Activated T-helper 2 cell treated with anti-CD3 and anti-CD28 coated beads, Interferon-gamma antibody, Interleukin-2, Interleukin-4, amounts not matched to agents 10 μg/mL and 5 μg/mL and 100 μg/mL, durations not matched to agents 14 hours and 24 hours and 36 hours (primary cell): ENCODE measurements at regions not wholly inside any gene's neighbourhood (a gene's known extent, or its start where the extent isn't known, plus 50 kb on each side); places are given as distances from the start of the nearest gene placed in this dataset.
"Not testable (repeated sequence)": the region's sequence is repeated elsewhere in the genome, so short reads cannot be mapped to it uniquely, and the experiment has no call there.

Experiments
- DNase-seq: peaks from one replicate; pipeline ENCODE4 v3.0.0; 2021; ENCODE audit warnings: low spot score
- H3K27ac Mint-ChIP-seq: one replicate; pipeline ENCODE4 v1.8.0; 2021; ENCODE audit warnings: mixed read lengths
- H3K27me3 Mint-ChIP-seq: one replicate; pipeline ENCODE4 v1.8.0; 2021; ENCODE audit warnings: low read depth, mixed read lengths
- H3K36me3 Mint-ChIP-seq: one replicate; pipeline ENCODE4 v1.8.0; 2021; ENCODE audit warnings: low read depth, mixed read lengths
- H3K4me1 Mint-ChIP-seq: one replicate; pipeline ENCODE4 v1.8.0; 2021; ENCODE audit warnings: low read depth, mixed read lengths
- H3K4me3 Mint-ChIP-seq: one replicate; pipeline ENCODE4 v1.8.0; 2021; ENCODE audit warnings: low read depth, mild to moderate bottlenecking, moderate library complexity, mixed read lengths
- H3K9me3 Mint-ChIP-seq: one replicate; pipeline ENCODE4 v1.8.0; 2021; ENCODE audit warnings: mixed read lengths
- intact Hi-C: fragments of 100-400 bp; cut with micrococcal nuclease; formaldehyde crosslinking; loops from one replicate; pipeline ENCODE4 v1.15.1; 2023

DNA sequence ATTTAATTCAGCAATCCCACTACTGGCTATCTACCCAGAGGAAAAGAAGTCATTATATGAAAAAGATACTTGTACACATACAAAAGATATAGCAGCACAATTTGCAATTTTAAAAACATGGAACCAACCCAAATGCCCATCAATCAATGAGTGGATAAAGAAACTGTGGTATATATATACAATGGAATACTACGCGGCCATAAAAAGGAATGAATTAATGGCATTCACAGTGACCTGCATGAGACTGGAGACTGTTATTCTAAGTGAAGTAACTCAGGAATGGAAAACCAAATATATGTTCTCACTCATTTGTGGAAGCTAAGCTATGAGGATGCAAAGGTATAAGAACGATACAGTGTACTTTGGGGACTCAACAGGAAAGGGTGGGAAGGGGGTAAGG, 102.8 kb upstream of the KCNMA1 start:
- H3K4me1 Mint-ChIP-seq, H3K4me3 Mint-ChIP-seq, intact Hi-C loops, H3K27me3 Mint-ChIP-seq, H3K27ac Mint-ChIP-seq, H3K36me3 Mint-ChIP-seq, DNase-seq: not testable (repeated sequence)
- H3K9me3 Mint-ChIP-seq = peaks cover 21% of the 10 kb centered on the region

DNA sequence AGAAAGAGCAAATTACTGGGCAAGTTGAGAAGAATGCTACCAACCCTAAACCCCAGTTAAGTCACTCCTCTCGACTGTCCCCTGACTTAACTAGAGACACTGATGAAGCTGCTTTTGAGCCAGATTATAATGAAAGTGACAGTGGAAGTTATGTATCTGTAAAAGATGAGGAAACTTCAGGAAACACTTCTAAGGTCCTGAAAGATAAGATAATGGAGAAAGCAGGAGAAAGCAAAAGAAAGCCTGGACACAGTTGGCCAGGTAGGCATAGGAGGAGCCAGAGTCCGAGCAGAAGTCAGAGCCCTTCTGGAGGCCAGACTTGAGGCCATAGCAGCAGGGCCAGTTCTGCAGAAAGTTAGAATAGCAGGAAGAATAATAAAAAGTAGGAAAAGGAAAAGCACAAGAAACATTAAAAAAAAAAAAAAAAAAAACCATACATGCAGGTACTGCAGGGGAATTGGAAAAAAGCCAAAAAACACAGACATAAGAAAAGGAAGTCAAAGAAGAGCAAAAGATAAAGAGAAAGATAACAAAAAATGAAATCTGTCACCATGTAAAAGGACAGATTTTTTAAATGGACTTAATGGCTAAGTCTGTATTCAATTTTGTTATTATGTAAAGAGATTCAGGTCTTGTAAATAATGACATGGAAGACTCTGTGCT, 101.0 kb upstream of the KCNMA1 start:
- Mint-ChIP-seq H3K4me3 (no peak overlapping the region), H3K27ac (no peak overlapping the region), H3K4me1 (no peaks in the 10 kb centered on the region), H3K9me3 (peaks cover 21% of the 10 kb centered on the region), H3K36me3 (no peaks in the 10 kb centered on the region), H3K27me3 (peaks cover 3% of the 10 kb centered on the region)
- DNase-seq = no peak
- intact Hi-C loops = no loop called here

DNA sequence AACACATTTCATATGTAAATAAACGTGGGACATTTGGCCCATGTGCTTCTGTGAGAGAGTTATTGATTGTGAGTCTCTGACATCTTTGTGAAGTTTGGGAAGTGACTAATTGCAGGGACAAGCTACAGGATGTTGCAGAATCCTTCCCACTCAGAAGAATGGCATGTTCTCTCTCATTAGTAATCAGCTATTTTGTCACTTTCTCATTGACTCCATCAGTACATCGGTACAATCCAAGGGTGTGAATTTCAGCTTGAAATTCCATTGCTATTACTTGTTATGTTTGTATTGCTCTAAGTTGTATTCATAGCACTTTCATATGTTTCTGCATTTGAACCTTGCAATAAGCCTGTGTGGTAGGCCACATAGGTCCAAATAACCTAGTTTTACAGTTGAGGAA, 100.0 kb upstream of the KCNMA1 start:
- no peak overlapping the region for H3K27ac Mint-ChIP-seq
- H3K4me3 Mint-ChIP-seq = no peak overlapping the region
- peaks cover 21% of the 10 kb centered on the region for H3K9me3 Mint-ChIP-seq
- peaks cover 3% of the 10 kb centered on the region for H3K27me3 Mint-ChIP-seq
- DNase-seq = no peak
- intact Hi-C loops = no loop called here
- no peaks in the 10 kb centered on the region for H3K36me3 Mint-ChIP-seq
- H3K4me1 Mint-ChIP-seq = no peaks in the 10 kb centered on the region

DNA sequence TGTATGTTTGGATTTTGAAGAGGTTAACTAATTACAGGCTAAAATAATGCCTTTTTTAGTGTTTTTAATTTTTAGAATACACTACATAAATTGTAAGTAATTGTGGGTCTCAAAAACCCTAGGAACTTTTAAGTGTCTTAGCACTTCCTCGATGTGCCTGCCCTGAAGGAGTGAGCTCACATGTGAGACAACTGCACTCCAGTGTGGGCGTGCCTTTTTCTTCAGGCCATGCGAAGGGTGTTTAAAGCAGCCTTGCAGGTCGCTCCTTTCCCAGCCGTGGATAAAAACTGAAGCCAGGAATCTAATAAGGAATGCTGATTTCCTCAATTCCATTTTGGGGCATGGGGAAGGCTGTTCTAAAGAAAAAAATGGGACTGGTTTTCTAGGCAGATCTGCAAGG, 97.5 kb upstream of the KCNMA1 start:
- H3K4me1 Mint-ChIP-seq, H3K27me3 Mint-ChIP-seq, H3K36me3 Mint-ChIP-seq, DNase-seq, H3K27ac Mint-ChIP-seq, intact Hi-C loops, H3K4me3 Mint-ChIP-seq: not testable (repeated sequence)
- H3K9me3 Mint-ChIP-seq = peaks cover 16% of the 10 kb centered on the region

DNA sequence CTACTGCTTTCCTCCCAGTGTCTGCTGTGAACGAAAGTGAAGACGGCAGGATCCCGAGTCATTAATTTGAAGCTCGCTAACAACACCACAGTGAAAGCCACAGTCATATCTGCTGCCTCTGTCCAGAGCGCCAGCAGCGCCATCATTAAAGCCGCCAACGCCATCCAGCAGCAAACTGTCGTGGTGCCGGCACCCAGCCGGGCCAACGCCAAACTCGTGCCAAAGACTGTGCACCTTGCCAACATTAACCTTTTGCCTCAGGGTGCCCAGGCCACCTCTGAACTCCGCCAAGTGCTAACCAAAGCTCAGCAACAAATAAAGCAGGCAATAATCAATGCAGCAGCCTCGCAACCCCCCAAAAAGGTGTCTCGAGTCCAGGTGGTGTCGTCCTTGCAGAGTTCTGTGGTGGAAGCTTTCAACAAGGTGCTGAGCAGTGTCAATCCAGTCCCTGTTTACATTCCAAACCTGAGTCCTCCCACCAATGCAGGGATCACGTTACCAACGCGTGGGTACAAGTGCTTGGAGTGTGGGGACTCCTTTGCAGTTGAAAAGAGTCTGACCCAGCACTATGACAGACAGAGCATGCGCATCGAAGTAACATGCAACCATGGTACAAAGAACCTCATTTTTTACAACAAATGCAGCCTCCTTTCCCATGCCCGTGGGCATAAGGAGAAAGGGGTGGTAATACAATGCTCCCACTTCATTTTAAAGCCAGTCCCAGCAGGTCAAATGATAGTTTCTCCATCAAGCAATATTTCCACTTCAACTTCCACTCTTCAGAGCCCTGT, 94.8 kb upstream of the KCNMA1 start:
- no peaks in the 10 kb centered on the region for H3K4me1 Mint-ChIP-seq
- intact Hi-C loops = no loop called here
- no peaks in the 10 kb centered on the region for H3K36me3 Mint-ChIP-seq
- no peak for DNase-seq
- H3K4me3 Mint-ChIP-seq = no peak overlapping the region
- H3K9me3 Mint-ChIP-seq = peaks cover 6% of the 10 kb centered on the region
- no peak overlapping the region for H3K27ac Mint-ChIP-seq
- peaks cover 5% of the 10 kb centered on the region for H3K27me3 Mint-ChIP-seq

DNA sequence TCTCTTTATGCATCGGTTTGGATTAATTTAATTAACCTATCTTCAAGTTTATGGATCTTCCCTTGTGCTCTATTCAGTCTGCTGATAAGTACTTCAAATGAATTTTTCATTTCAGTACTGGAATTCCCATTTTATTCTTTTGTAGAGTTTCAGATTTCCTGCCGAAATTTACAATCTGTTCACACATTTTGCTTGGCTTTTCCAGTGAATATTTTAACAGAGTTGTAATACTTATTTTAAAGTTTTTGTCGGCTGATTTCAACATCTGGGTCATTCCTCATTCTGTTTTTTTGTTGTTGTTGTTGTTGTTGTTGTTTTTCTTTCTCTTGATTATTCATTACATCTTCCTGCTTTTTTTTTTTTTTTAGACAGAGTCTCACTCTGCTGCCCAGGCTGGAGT, 89.9 kb upstream of the KCNMA1 start:
- no peak for DNase-seq
- Mint-ChIP-seq H3K4me1 (no peaks in the 10 kb centered on the region), H3K36me3 (no peaks in the 10 kb centered on the region), H3K9me3 (no peaks in the 10 kb centered on the region), H3K27ac (no peak overlapping the region), H3K4me3 (no peak overlapping the region), H3K27me3 (peaks cover 16% of the 10 kb centered on the region)
- intact Hi-C loops = no loop called here

DNA sequence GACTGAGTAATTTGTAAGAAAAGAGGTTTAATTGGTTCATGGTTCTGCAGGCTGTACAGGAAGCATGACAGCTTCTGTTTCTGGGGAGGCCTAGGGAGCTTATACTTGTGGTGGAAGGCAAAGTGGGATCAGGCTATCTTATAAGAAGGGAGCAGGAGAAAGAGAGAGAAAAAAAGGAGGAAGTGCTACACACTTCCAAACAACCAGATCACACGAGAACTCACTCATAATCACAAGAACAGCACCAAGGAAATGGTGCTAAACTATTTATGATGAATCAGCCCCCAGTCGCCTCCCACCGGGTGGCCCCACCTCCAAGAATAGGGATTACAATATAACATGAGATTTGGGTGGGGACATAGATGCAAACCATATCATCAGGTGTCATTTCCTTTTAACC, 89.1 kb upstream of the KCNMA1 start:
- peaks cover 16% of the 10 kb centered on the region for H3K27me3 Mint-ChIP-seq
- H3K4me1 Mint-ChIP-seq = no peaks in the 10 kb centered on the region
- no peaks in the 10 kb centered on the region for H3K36me3 Mint-ChIP-seq
- H3K9me3 Mint-ChIP-seq = no peaks in the 10 kb centered on the region
- no peak for DNase-seq
- H3K27ac Mint-ChIP-seq = no peak overlapping the region
- no peak overlapping the region for H3K4me3 Mint-ChIP-seq
- intact Hi-C loops = no loop called here

DNA sequence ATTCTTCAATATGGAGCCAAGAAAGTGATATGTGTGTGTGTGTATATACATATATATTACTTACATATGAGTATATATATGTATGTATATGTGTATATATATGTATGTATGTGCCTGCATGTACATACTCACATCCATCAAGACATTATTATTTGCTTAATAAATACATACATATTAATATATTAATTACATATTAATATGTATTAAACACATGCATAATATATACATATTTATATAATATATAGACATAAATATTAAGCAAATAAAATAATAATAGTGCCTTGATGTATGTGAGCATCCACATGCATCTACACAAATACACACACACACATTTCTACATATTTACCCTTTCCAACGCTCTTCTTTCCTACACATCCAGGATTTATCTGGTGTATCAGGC, 88.7 kb upstream of the KCNMA1 start:
- no peaks in the 10 kb centered on the region for H3K4me1 Mint-ChIP-seq
- no peaks in the 10 kb centered on the region for H3K9me3 Mint-ChIP-seq
- H3K27ac Mint-ChIP-seq = no peak overlapping the region
- peaks cover 16% of the 10 kb centered on the region for H3K27me3 Mint-ChIP-seq
- intact Hi-C loops = no loop called here
- DNase-seq = no peak
- no peaks in the 10 kb centered on the region for H3K36me3 Mint-ChIP-seq
- H3K4me3 Mint-ChIP-seq = no peak overlapping the region

DNA sequence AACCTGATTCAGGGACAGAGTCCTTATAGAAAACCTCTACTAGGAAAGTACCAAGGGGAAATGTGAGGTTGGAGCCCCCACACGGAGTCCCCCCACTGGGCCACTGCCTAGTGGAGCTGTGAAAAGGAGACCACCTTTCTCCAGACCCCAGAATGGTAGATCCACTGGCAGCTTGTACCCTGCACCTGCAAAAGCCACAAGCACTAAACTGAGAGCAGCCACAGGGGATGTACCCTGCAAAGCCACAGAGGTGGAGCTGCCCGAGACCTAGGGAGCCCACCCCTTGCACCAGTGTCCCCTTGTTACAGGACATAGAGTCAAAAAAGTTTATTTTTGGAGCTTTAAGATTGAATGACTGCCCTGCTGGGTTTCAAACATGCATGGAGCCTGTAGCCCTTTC, 87.2 kb upstream of the KCNMA1 start:
- Mint-ChIP-seq H3K4me3 (no peak overlapping the region), H3K27me3 (peaks cover 16% of the 10 kb centered on the region), H3K27ac (no peak overlapping the region), H3K36me3 (no peaks in the 10 kb centered on the region), H3K4me1 (no peaks in the 10 kb centered on the region), H3K9me3 (no peaks in the 10 kb centered on the region)
- no peak for DNase-seq
- intact Hi-C loops = no loop called here

DNA sequence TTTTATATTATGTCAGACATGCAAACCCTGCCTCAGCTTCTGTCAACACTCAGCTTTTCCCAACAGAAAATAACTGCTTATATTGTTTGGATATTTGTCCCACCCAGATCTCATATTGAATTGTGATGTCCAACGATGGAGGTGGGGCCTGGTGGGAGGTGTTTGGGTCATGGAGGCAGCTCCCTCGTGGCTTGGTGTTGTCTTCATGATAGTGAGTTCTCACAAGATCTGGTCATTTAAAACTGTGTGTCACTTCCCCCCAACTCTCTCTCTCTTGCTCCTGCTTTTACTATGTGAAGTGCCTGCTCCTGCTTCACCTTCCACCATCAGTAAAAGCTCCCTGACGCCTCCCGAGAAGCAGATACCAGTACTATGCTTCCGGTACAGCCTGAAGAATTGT, 85.8 kb upstream of the KCNMA1 start:
- peaks cover 4% of the 10 kb centered on the region for H3K4me1 Mint-ChIP-seq
- H3K4me3 Mint-ChIP-seq = no peak overlapping the region
- H3K9me3 Mint-ChIP-seq = no peaks in the 10 kb centered on the region
- H3K36me3 Mint-ChIP-seq = no peaks in the 10 kb centered on the region
- H3K27ac Mint-ChIP-seq = no peak overlapping the region
- no peak for DNase-seq
- intact Hi-C loops = no loop called here
- peaks cover 12% of the 10 kb centered on the region for H3K27me3 Mint-ChIP-seq

DNA sequence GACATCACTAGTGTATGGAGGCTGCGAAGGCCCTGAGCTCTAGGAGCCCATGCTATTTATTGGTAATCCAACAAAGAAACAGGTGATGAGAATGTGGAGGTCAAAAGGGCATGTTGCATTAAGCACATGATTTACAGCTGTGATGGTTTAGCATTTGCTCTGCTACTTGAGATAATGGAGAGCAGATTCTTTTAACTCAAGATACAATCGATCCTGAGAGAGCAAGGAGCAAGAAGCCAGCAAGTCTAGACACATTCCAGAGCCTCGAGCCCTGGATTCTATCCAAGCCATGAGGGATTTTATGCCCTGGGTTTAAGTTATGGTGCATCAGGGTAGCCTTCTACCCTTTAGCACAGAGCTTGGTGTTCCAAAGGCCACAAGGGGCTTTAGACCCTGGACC, 85.3 kb upstream of the KCNMA1 start:
- intact Hi-C loops, H3K36me3 Mint-ChIP-seq, H3K4me3 Mint-ChIP-seq, H3K9me3 Mint-ChIP-seq, H3K27ac Mint-ChIP-seq, DNase-seq, H3K4me1 Mint-ChIP-seq: not testable (repeated sequence)
- H3K27me3 Mint-ChIP-seq = peaks cover 12% of the 10 kb centered on the region

DNA sequence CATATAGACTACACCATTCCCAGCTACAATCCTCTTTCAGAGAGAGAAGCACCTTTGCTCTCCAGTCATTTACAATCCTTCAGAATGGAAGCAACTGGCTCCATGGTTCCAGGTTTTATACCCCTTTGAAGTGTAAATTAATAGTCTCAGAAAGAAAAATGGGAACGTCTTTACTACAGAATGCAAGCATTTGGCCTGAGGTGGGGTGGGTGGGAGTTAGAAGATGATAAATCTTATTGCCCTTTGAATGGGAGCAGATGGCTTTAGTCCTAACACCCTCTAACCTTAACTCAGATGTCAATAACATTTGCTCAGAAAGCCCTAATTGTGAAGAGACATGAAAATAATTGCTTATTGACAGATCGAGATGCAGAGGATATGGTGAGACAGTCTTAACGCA, 84.2 kb upstream of the KCNMA1 start:
- intact Hi-C loops = no loop called here
- Mint-ChIP-seq H3K4me3 (no peak overlapping the region), H3K4me1 (peaks cover 4% of the 10 kb centered on the region), H3K9me3 (no peaks in the 10 kb centered on the region), H3K27me3 (peaks cover 9% of the 10 kb centered on the region), H3K27ac (no peak overlapping the region), H3K36me3 (no peaks in the 10 kb centered on the region)
- DNase-seq = no peak

DNA sequence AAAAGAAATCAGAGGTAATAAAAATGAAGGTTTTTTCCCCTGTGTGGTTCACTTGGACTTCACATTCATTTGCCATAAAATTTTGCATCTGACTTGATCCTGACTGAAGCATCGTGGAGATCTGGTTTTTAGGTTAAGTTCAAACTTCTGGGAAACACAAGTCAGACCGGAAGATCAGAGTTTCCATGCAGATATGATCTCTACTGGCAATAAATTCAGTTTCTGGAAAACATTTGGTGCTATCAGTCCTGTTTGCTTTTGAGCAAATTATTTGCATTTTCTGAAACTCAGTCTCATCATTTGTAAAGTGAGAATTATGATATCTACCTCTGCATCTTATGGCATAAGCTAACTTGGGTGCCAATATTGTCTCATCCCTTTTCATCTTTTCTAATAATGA, 81.3 kb upstream of the KCNMA1 start:
- Mint-ChIP-seq H3K27ac (no peak overlapping the region), H3K27me3 (peaks cover 4% of the 10 kb centered on the region), H3K4me3 (no peak overlapping the region), H3K9me3 (no peaks in the 10 kb centered on the region), H3K4me1 (peaks cover 6% of the 10 kb centered on the region), H3K36me3 (no peaks in the 10 kb centered on the region)
- intact Hi-C loops = loop anchor here (1.0 to 5.0 kb wide), 2 partner anchors 38 to 118 kb away; no protein-coding TSS in a partner anchor
- no peak for DNase-seq
